Adrenal gland (tissue), 9 donors: ENCODE measurements at regions not wholly inside any gene's neighbourhood (a gene's known extent, or its start where the extent isn't known, plus 50 kb on each side); places are given as distances from the start of the nearest gene placed in this dataset.
"Not testable (repeated sequence)": the region's sequence is repeated elsewhere in the genome, so short reads cannot be mapped to it uniquely, and the experiment has no call there.

ENCODE experiments used
- DNase-seq, 7 donors: peaks; one replicate each; pipeline ENCODE4 v3.0.0-alpha.2; 2019 to 2020
- H3K27ac ChIP-seq, 5 donors: fragments of 200-600 bp; sonication (generic) in 4 of 5; 1 replicate in 3 of 5; 2 replicates in 2 of 5; pipeline versions ENCODE4 v1.5.1 to v1.8.0; 2016 to 2020; ENCODE audit warnings: mild to moderate bottlenecking in 1 of 5
- H3K27me3 ChIP-seq: fragments of 200-600 bp; 2 replicates; pipeline ENCODE4 v1.8.0; 2021
- H3K36me3 ChIP-seq, 2 donors: fragments of 200-600 bp; replicated peaks in 1 of 2; 1 replicate in 1 of 2; 2 replicates in 1 of 2; pipeline versions ENCODE4 v1.5.1 to v1.8.0; 2018 to 2022
- H3K4me1 ChIP-seq, 2 donors: fragments of 200-600 bp; replicated peaks in 1 of 2; 1 replicate in 1 of 2; 2 replicates in 1 of 2; pipeline versions ENCODE4 v1.5.1 to v1.8.0; 2018 to 2021
- H3K4me3 ChIP-seq, 4 donors: fragments of 200-600 bp; sonication (generic) in 3 of 4; one replicate each; pipeline ENCODE4 v1.5.1; 2016 to 2018
- H3K9me3 ChIP-seq, 3 donors: fragments of 200-600 bp; sonication (generic) in 1 of 3; replicated peaks in 1 of 3; 1 replicate in 2 of 3; 2 replicates in 1 of 3; pipeline versions ENCODE4 v1.5.1 to v1.8.0; 2016 to 2021
- POLR2A ChIP-seq, 2 donors: fragments of 450-650 bp; IDR thresholded peaks; one replicate each; pipeline ENCODE4 v1.6.1; 2017; ENCODE audit warnings: antibody characterized with exemption in 2 of 2, mild to moderate bottlenecking in 2 of 2, moderate library complexity in 1 of 2
- WGBS, 4 donors: extraction: QIAGEN DNeasy Blood & Tissue Kit in 2 of 4; methylation state at CpG; one replicate each; pipeline versions ENCODE4 v1.1.5 to v1.1.7; 2013 to 2017; 5-methylcytosine and 5-hydroxymethylcytosine counted together
- intact Hi-C, 2 donors: fragments of 100-400 bp; cut with DNase I; formaldehyde crosslinking; loops; one replicate each; pipeline versions ENCODE4 v1.14.1 to v1.15.0; 2022 to 2023
- TF ChIP-seq, protein P1 (sequence below), 6 experiments: fragments of 450-650 bp in 4 of 6; fragments of 200-600 bp in 2 of 6; sonication (generic) in 1 of 6; IDR thresholded peaks; 1 replicate in 5 of 6; 2 replicates in 1 of 6; pipeline versions ENCODE4 v1.5.1 to v1.8.0; 2016 to 2021; ENCODE audit warnings: antibody characterized with exemption in 6 of 6, mild to moderate bottlenecking in 2 of 6, moderate library complexity in 1 of 6
- donor health status: healthy with polysubstance abuse.
- donor health status: Bipolar disorder and iron deficiency.
- donor health status: DM: yes; HTN: yes; CAD: no.
- donor health status: DM: no; HTN: no; CAD: no.
- donor health status: DM: no; HTN: no; CAD: no.

DNA sequence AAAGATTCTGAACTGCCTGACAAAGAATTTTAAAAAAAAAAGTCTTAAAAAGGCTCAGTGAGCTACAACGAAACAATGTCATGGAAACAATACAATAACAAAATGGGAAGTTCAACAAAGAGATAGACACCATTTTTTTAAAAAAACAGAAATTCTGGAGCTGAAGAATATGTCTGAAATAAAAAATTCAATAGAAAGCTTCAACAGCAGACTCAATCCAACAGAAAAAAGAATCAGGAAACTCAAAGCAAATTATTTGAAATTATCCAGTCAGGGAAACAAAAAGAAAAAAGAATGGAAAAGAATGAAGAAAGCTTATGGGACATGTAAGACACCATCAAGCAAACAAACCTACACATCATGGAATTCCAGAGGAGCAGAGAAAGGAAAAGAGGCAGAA, 118.5 kb upstream of the LGR5 start:
- no peak for TF ChIP-seq POLR2A (IDR thresholded peaks at IDR 0.05)
- TF ChIP-seq, protein P1, sequence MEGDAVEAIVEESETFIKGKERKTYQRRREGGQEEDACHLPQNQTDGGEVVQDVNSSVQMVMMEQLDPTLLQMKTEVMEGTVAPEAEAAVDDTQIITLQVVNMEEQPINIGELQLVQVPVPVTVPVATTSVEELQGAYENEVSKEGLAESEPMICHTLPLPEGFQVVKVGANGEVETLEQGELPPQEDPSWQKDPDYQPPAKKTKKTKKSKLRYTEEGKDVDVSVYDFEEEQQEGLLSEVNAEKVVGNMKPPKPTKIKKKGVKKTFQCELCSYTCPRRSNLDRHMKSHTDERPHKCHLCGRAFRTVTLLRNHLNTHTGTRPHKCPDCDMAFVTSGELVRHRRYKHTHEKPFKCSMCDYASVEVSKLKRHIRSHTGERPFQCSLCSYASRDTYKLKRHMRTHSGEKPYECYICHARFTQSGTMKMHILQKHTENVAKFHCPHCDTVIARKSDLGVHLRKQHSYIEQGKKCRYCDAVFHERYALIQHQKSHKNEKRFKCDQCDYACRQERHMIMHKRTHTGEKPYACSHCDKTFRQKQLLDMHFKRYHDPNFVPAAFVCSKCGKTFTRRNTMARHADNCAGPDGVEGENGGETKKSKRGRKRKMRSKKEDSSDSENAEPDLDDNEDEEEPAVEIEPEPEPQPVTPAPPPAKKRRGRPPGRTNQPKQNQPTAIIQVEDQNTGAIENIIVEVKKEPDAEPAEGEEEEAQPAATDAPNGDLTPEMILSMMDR (IDR thresholded peaks at IDR 0.05) = no peak
- WGBS, 4 donors = 77 to 91% (median 86%) methylated on average over 1 of the region's 1 CpG
- DNase-seq = no peak
- intact Hi-C loops = no loop called here
- Histone ChIP-seq H3K9me3 (peaks cover 0 to 12% (median 9%) of the 10 kb centered on the region in 3 donors), H3K4me3 (no peak overlapping the region), H3K4me1 (no peaks in the 10 kb centered on the region), H3K36me3 (no peaks in the 10 kb centered on the region), H3K27me3 (no peaks in the 10 kb centered on the region), H3K27ac (no peak overlapping the region)

DNA sequence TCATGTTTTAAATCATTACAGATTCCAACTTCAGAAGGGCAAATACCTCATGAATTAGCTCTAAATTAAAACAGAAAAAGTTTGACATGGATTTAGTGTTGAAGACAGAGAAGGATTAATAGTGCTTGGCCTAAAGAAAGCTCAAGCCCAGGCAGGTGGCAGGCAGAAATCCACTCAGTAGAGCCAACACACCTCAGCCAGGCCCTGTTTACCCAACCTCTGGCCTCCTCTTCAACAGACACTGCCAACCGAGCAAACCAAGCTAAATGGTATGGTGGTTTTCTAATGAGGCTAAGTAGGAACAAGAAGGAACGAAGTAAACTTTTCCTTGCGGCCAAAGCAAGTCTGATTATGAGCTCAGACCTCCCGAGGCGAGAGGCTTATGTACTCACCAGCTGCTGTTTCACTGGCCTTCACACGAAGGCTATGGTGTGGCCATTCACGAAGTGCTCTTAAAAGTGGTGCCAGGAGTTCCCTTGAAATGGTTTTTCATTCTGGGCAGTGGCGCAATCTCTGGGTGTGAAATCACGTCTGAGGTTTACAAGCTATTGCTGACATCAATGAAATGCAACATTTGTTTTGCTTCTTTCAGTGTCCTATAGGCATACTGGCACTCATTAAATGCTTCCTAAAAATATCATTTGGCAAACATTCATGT, 124.1 kb upstream of the LGR5 start:
- DNase-seq = no peak
- H3K27ac ChIP-seq = no peak overlapping the region
- H3K9me3 ChIP-seq = no peaks in the 10 kb centered on the region
- TF ChIP-seq, protein P1 (IDR thresholded peaks at IDR 0.05) = no peak
- no peak for TF ChIP-seq POLR2A (IDR thresholded peaks at IDR 0.05)
- H3K4me3 ChIP-seq = no peak overlapping the region
- H3K4me1 ChIP-seq = no peaks in the 10 kb centered on the region
- 77 to 81% (median 78%) methylated on average over 9 of the region's 9 CpGs for WGBS, 4 donors
- H3K27me3 ChIP-seq = no peaks in the 10 kb centered on the region
- intact Hi-C loops = no loop called here
- no peaks in the 10 kb centered on the region for H3K36me3 ChIP-seq

DNA sequence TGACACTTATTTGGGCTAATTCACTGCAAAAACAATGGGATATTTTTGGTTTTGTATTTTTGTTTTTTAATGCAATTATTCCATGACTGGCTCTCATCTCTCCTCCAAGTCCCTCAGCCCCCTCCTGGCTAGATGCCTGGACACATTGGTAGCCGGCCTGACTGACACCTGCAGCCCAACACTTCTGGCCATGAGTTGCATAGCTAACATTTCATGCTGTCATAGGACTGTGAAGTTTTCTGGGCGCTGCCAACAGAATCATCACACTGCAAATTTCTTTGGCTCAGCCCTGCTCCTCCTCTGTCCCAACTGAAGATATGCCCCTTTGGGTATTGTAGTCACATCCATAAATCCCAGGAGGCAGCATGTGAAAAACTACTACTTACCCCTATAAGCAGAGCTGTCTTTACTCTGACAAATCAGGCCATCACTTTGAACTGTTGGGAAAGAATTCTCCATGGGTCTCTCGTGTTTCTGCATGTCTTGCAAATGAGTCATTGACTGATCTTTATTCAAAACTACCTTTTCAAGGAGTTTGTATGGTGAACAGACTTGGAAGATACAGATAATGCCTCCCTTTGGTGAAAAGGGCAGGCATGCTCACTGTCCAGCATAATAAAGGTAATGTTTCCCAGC, 126.7 kb upstream of the LGR5 start:
- no peak overlapping the region for H3K4me3 ChIP-seq
- H3K27me3 ChIP-seq = no peaks in the 10 kb centered on the region
- no peak overlapping the region for H3K27ac ChIP-seq
- TF ChIP-seq POLR2A (IDR thresholded peaks at IDR 0.05) = no peak
- TF ChIP-seq, protein P1 (IDR thresholded peaks at IDR 0.05) = no peak
- no peaks in the 10 kb centered on the region for H3K4me1 ChIP-seq
- DNase-seq = no peak
- WGBS, 4 donors = 53 to 64% (median 58%) methylated on average over 3 of the region's 3 CpGs
- H3K9me3 ChIP-seq = no peaks in the 10 kb centered on the region
- intact Hi-C loops = no loop called here
- no peaks in the 10 kb centered on the region for H3K36me3 ChIP-seq

DNA sequence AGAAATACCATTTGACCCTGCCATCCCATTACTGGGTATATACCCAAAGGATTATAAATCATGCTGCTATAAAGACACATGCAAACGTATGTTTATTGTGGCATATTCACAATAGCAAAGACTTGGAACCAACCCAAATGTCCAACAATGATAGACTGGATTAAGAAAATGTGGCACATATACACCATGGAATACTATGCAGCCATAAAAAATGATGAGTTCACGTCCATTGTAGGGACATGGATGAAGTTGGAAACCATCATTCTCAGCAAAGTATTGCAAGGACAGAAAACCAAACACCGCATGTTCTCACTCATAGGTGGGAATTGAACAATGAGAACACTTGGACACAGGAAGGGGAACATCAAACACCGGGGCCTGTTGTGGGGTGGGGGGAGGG, 128.0 kb upstream of the LGR5 start:
- H3K36me3 ChIP-seq, H3K4me3 ChIP-seq, intact Hi-C loops, H3K27ac ChIP-seq, H3K4me1 ChIP-seq, H3K9me3 ChIP-seq, DNase-seq, H3K27me3 ChIP-seq: not testable (repeated sequence)
- WGBS, 4 donors = 76 to 88% (median 84%) methylated on average over 3 to 4 of the region's 4 CpGs

DNA sequence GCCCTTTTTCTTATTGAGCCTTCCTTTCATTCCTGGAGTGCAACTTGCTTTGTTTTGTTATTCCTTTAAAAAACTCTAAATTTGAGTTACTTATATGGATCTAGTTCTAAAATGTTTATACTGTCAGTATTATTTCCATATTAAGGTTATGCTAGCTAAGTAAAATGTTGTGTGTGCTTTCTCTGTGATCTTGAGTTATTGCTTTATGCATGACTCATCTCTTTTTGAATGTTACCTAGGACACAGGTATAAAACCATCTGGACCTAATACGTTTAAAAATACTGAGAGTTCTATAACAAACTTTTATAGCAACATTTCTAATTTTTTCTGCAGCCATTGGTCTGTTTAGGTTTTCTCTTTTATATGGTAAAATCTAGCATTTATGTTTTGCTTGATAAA, 132.8 kb upstream of the LGR5 start:
- DNase-seq = no peak
- intact Hi-C loops = no loop called here
- 63 to 70% (median 67%) methylated on average over 1 of the region's 1 CpG for WGBS, 4 donors
- Histone ChIP-seq H3K27ac (no peak overlapping the region), H3K27me3 (no peaks in the 10 kb centered on the region), H3K4me1 (no peaks in the 10 kb centered on the region), H3K36me3 (no peaks in the 10 kb centered on the region), H3K9me3 (no peaks in the 10 kb centered on the region), H3K4me3 (no peak overlapping the region)
- TF ChIP-seq, protein P1 (IDR thresholded peaks at IDR 0.05) = no peak
- no peak for TF ChIP-seq POLR2A (IDR thresholded peaks at IDR 0.05)
